AG04450 (cell line): ENCODE measurements at regions not wholly inside any gene's neighbourhood (a gene's known extent, or its start where the extent isn't known, plus 50 kb on each side); places are given as distances from the start of the nearest gene placed in this dataset.

Experiments
- CTCF ChIA-PET: fragments of 300-600, 350-600 bp; formaldehyde crosslinking; extraction: SDS; loops from one replicate; lab custom pipeline; 2022; ENCODE audit warnings: antibody characterized with exemption, inconsistent platforms; lab: Charles Lee
- POLR2A ChIA-PET: fragments of 350-600 bp; formaldehyde crosslinking; extraction: SDS; loops from one replicate; lab custom pipeline; 2021; ENCODE audit warnings: antibody characterized with exemption, inconsistent platforms; lab: Yijun Ruan, JAX
- DNase-seq: peaks from one replicate; pipeline ENCODE4 v3.0.0-alpha.2; 2011; ENCODE audit warnings: low read depth, low spot score
- H3K27ac ChIP-seq: one replicate; pipeline ENCODE4 v1.5.1; 2012; ENCODE audit warnings: low read depth, low read length, control low read depth
- H3K27me3 ChIP-seq: one replicate; pipeline ENCODE4 v1.6.0; 2012; ENCODE audit warnings: low read length; ENCODE audit not compliant: control insufficient read depth, insufficient read depth
- H3K4me3 ChIP-seq: 2 replicates; pipeline ENCODE4 v1.5.1; 2011; ENCODE audit warnings: mild to moderate bottlenecking, low read depth, low read length, control low read depth
- H3K9me3 ChIP-seq: 2 replicates; pipeline ENCODE4 v1.5.1; 2012; ENCODE audit warnings: low read length; ENCODE audit not compliant: control insufficient read depth, insufficient read depth
- TF ChIP-seq, protein P1 (sequence below): IDR thresholded peaks from 2 replicates; pipeline ENCODE4 v1.5.1; 2011; ENCODE audit warnings: low read depth, low read length, control low read depth, inconsistent platforms

DNA sequence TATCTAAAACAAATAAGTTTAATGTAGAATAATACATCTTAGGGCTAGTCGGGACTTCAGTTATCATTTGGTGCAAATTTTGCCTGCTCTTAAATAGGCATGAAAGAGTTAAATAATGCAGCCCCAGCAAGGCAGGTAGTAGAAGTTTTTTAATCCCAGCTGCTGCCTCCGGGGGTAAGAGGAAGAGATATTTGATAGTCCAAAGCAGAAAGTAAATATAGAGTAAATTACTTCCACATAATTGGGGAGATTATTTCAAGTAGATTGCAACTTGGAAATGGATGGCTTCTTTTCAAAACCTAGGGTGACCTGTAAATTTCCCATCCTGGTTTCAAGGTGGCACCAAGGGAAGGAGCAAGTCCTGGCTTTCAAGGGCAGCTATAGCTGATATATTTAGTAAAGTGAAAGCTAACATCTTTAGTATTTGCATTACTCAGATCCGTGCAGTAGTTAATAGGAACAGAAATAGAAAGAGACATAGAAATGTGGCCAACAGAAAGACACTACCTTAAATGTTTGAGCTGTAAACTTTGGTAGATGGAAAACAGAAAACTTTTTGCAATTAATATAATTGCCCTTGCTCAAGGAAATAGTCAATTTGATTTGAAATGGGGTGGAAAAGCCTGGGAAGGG, 109.1 kb downstream of the LMO4 start:
- Histone ChIP-seq H3K27ac (no peak overlapping the region), H3K9me3 (no peaks in the 10 kb centered on the region), H3K4me3 (no peak overlapping the region), H3K27me3 (no peaks in the 10 kb centered on the region)
- no peak for DNase-seq
- POLR2A ChIA-PET, result interaction anchor here (0.7 kb wide), 1 partner anchor 109 kb away, joined by 4 read pairs; no protein-coding TSS in a partner anchor
- TF ChIP-seq, protein P1, sequence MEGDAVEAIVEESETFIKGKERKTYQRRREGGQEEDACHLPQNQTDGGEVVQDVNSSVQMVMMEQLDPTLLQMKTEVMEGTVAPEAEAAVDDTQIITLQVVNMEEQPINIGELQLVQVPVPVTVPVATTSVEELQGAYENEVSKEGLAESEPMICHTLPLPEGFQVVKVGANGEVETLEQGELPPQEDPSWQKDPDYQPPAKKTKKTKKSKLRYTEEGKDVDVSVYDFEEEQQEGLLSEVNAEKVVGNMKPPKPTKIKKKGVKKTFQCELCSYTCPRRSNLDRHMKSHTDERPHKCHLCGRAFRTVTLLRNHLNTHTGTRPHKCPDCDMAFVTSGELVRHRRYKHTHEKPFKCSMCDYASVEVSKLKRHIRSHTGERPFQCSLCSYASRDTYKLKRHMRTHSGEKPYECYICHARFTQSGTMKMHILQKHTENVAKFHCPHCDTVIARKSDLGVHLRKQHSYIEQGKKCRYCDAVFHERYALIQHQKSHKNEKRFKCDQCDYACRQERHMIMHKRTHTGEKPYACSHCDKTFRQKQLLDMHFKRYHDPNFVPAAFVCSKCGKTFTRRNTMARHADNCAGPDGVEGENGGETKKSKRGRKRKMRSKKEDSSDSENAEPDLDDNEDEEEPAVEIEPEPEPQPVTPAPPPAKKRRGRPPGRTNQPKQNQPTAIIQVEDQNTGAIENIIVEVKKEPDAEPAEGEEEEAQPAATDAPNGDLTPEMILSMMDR, result no peak
- CTCF ChIA-PET, result no interaction called here

DNA sequence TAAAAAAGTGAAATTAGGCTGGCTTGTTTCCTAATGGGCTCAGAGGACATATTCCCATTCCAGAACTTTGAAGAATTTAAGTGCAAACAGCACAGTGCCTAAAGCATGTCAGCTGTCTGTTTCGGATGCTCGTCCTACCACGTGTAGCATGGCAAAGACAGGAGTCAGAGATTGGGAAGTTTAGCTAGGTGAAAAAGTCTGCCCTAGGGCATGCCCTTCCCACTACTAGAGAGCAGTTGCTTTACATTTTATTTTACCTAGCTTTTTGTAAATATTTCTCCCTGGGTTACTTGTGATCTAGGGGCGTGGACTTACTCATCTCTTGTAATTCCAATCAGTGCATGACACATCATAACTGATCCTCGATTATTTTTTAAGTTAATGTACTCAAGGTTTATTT, 111.1 kb downstream of the LMO4 start:
- CTCF ChIA-PET, result no interaction called here
- Histone ChIP-seq H3K4me3 (no peak overlapping the region), H3K27me3 (no peaks in the 10 kb centered on the region), H3K9me3 (no peaks in the 10 kb centered on the region), H3K27ac (no peak overlapping the region)
- TF ChIP-seq, protein P1, result no peak
- DNase-seq, result no peak
- POLR2A ChIA-PET, result no interaction called here

DNA sequence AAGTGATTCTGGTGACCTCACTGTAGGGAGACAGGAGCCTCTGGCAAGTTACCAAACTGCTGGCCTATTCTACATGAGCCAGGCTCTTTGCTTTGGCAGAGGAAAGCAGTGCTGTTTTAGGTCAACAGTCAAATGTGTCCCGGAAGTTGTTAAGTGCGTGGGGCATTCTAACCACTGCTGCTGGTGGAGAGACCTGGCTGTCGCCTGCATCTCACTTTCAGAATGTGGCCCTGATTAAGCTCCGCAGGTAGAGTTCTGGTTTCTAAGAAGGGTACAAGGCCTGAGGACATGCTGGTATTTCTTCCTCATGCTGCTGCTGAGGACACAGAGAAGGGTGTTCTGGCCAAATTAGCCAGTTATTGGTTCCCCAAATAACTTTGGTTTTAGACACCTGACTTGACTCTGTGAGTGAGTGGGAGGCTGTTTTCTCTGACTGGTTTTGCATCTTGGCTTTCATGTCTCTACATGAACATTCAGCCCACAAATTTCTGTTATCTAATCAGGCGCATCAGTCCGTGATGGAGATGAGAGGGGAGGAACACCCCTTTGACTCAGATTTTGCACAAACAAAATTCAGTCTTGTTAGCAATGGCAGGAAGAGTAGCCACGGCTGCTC, 120.8 kb downstream of the LMO4 start:
- no peak overlapping the region for H3K27ac ChIP-seq
- DNase-seq, result no peak
- POLR2A ChIA-PET, result no interaction called here
- CTCF ChIA-PET, result no interaction called here
- H3K9me3 ChIP-seq, result no peaks in the 10 kb centered on the region
- no peak overlapping the region for H3K4me3 ChIP-seq
- TF ChIP-seq, protein P1, result no peak
- no peaks in the 10 kb centered on the region for H3K27me3 ChIP-seq

DNA sequence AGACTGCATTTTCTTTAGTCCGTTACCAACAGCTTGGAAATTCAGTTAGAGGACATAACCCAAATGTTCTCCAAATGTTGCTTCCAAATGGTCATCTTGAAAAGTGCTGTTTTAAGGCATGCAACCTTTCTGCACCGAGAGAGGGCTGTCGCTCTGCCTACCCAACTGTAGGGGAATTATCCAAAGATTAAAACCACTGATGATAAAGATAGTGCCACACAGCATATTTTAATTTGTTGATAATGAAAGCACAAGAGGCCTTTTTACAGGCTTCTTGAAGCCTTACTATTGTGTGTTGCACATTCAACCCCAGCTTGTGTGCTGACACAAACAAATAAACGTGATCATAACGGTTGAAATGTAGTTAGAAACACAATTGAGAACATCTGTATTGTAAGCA, 121.5 kb downstream of the LMO4 start:
- CTCF ChIA-PET, result no interaction called here
- no peaks in the 10 kb centered on the region for H3K27me3 ChIP-seq
- no peak overlapping the region for H3K4me3 ChIP-seq
- no peaks in the 10 kb centered on the region for H3K9me3 ChIP-seq
- no peak overlapping the region for H3K27ac ChIP-seq
- POLR2A ChIA-PET, result no interaction called here
- TF ChIP-seq, protein P1, result no peak
- DNase-seq, result no peak

DNA sequence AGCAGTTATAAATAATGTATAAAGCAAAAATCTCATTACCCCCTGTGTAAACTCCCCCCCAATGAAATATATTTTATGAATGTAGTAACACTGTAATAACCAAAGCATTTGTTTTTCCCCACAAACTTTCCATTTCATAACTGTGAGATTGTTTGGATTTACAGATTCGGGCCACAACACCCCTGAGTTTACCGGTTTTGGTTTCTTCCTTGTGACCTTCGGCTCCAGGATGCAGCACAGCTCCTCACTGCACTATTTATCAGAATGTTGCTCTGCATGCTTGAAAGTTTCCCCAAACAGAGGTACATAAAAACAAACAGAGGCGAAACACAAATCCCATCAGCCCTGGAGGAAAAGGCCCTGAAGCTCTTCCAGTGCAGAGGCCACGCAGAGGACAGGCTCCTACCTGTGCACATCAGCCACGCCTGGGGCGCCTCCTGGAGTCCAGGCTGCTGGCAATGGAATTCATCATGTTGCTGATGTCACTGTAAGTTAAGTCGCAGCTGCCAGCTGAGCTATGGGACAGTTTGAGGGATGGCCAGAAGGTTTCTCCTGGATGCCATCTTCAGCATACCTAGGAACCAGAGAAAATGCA, 122.0 kb downstream of the LMO4 start:
- TF ChIP-seq, protein P1, result no peak
- ChIA-PET CTCF (no interaction called here), POLR2A (no interaction called here)
- Histone ChIP-seq H3K9me3 (no peaks in the 10 kb centered on the region), H3K27me3 (no peaks in the 10 kb centered on the region), H3K4me3 (no peak overlapping the region), H3K27ac (no peak overlapping the region)
- DNase-seq, result no peak
